ENCODE measurements at regions not wholly inside any gene's neighbourhood (a gene's known extent, or its start where the extent isn't known, plus 50 kb on each side); places are given as distances from the start of the nearest gene placed in this dataset.

GRCh38 chr19:31072451-31072850 lies 276.8 kb downstream of the TSHZ3 start:
- TF ChIP-seq, protein P1, sequence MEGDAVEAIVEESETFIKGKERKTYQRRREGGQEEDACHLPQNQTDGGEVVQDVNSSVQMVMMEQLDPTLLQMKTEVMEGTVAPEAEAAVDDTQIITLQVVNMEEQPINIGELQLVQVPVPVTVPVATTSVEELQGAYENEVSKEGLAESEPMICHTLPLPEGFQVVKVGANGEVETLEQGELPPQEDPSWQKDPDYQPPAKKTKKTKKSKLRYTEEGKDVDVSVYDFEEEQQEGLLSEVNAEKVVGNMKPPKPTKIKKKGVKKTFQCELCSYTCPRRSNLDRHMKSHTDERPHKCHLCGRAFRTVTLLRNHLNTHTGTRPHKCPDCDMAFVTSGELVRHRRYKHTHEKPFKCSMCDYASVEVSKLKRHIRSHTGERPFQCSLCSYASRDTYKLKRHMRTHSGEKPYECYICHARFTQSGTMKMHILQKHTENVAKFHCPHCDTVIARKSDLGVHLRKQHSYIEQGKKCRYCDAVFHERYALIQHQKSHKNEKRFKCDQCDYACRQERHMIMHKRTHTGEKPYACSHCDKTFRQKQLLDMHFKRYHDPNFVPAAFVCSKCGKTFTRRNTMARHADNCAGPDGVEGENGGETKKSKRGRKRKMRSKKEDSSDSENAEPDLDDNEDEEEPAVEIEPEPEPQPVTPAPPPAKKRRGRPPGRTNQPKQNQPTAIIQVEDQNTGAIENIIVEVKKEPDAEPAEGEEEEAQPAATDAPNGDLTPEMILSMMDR (IDR thresholded peaks at IDR 0.05) = no peak
- TF ChIP-seq ZNF532 (CRISPR knock-in tag; IDR thresholded peaks at IDR 0.05; ENCODE audit: borderline replicate concordance) = no peak
